ENCODE measurements at regions not wholly inside any gene's neighbourhood (a gene's known extent, or its start where the extent isn't known, plus 50 kb on each side); places are given as distances from the start of the nearest gene placed in this dataset.

DNA sequence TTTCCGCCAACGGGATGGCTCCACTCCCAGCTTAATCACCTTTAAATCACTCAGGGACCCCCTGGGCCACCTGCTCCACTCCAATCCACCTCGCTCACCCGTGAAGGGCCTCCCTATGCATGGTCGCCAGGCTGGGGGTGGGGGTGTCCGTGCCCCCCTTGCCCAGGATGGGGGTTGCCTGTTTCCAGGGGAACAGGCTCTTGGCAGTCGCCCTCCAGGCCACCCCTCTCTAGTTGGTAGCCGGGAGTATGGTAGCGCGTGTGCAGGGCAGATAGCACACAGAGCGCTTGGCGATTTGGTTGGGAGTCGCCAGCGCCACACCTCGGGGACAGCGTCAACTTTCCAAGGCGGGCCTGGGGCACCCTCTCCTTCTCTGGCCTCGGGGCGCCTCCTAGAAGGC lies 134.9 kb upstream of the ZNF92 start:
- TF ChIP-seq, protein P1, sequence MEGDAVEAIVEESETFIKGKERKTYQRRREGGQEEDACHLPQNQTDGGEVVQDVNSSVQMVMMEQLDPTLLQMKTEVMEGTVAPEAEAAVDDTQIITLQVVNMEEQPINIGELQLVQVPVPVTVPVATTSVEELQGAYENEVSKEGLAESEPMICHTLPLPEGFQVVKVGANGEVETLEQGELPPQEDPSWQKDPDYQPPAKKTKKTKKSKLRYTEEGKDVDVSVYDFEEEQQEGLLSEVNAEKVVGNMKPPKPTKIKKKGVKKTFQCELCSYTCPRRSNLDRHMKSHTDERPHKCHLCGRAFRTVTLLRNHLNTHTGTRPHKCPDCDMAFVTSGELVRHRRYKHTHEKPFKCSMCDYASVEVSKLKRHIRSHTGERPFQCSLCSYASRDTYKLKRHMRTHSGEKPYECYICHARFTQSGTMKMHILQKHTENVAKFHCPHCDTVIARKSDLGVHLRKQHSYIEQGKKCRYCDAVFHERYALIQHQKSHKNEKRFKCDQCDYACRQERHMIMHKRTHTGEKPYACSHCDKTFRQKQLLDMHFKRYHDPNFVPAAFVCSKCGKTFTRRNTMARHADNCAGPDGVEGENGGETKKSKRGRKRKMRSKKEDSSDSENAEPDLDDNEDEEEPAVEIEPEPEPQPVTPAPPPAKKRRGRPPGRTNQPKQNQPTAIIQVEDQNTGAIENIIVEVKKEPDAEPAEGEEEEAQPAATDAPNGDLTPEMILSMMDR (conservative IDR thresholded peaks at IDR 0.05; ENCODE audit: low read depth in 2 of 2) = no peak
- no peak for TF ChIP-seq EZH2 (IDR thresholded peaks at IDR 0.05; ENCODE audit: low read depth, unreplicated experiment)
- no peak for TF ChIP-seq POLR2AphosphoS5 (IDR thresholded peaks at IDR 0.05; ENCODE audit: low read depth)
- no peak for TF ChIP-seq REST (IDR thresholded peaks at IDR 0.05; ENCODE audit: unreplicated experiment)
- TF ChIP-seq ZNF331 (CRISPR knock-in tag; IDR thresholded peaks at IDR 0.05; ENCODE audit: low read depth) = no peak
- no peak for TF ChIP-seq CREB1 (CRISPR knock-in tag; IDR thresholded peaks at IDR 0.05; ENCODE audit: low read depth)
- no peak for TF ChIP-seq ETS1 (IDR thresholded peaks at IDR 0.05)
- no peak for TF ChIP-seq ZNF114 (CRISPR knock-in tag; IDR thresholded peaks at IDR 0.05)
- no peak for TF ChIP-seq EZH2phosphoT487 (IDR thresholded peaks at IDR 0.05; ENCODE audit: unreplicated experiment)
- no peak for TF ChIP-seq STAT1 (IDR thresholded peaks at IDR 0.05; ENCODE audit: unreplicated experiment)
- no peak for TF ChIP-seq ZNF462 (CRISPR knock-in tag; IDR thresholded peaks at IDR 0.05)
- TF ChIP-seq NANOG (IDR thresholded peaks at IDR 0.05; ENCODE audit: borderline replicate concordance) = no peak
- no peak for TF ChIP-seq JUNB (IDR thresholded peaks at IDR 0.05; ENCODE audit: unreplicated experiment)

Measured in GM23338 (cell line).